Karpas-422 (cell line): ENCODE measurements at regions not wholly inside any gene's neighbourhood (a gene's known extent, or its start where the extent isn't known, plus 50 kb on each side); places are given as distances from the start of the nearest gene placed in this dataset.
"Not testable (repeated sequence)": the region's sequence is repeated elsewhere in the genome, so short reads cannot be mapped to it uniquely, and the experiment has no call there.

Experiments used
- DNase-seq: peaks from one replicate; pipeline ENCODE4 v3.0.0-alpha.2; 2015
- H2AFZ ChIP-seq: fragments of 200-600 bp; sonication (generic); 2 replicates; pipeline ENCODE4 v1.6.1; 2014; ENCODE audit warnings: antibody characterized with exemption, low read length, mixed read lengths
- H3K27ac ChIP-seq: fragments of 200-600 bp; sonication (generic); 2 replicates; pipeline ENCODE4 v1.5.1; 2014; ENCODE audit warnings: mild to moderate bottlenecking, low read length, moderate library complexity
- H3K27me3 ChIP-seq: fragments of 200-600 bp; sonication (generic); 2 replicates; pipeline ENCODE4 v1.6.1; 2014; ENCODE audit warnings: low read length, mixed read lengths
- H3K36me3 ChIP-seq: fragments of 200-600 bp; sonication (generic); 2 replicates; pipeline ENCODE4 v1.6.1; 2014; ENCODE audit warnings: low read length, mixed read lengths; ENCODE audit not compliant: insufficient read depth
- H3K4me1 ChIP-seq: fragments of 200-600 bp; sonication (generic); 2 replicates; pipeline ENCODE4 v1.6.1; 2014; ENCODE audit warnings: mild to moderate bottlenecking, low read length, mixed read lengths
- H3K4me2 ChIP-seq: fragments of 200-600 bp; sonication (generic); 2 replicates; pipeline ENCODE4 v1.6.1; 2014; ENCODE audit warnings: low read length, low read depth, mild to moderate bottlenecking; ENCODE audit not compliant: poor library complexity, severe bottlenecking
- H3K4me3 ChIP-seq: fragments of 200-600 bp; sonication (generic); 2 replicates; pipeline ENCODE4 v1.5.1; 2014; ENCODE audit warnings: mild to moderate bottlenecking, antibody characterized with exemption, low read length, mixed read lengths
- H3K79me2 ChIP-seq: fragments of 200-600 bp; sonication (generic); 2 replicates; pipeline ENCODE4 v1.6.1; 2014; ENCODE audit warnings: mild to moderate bottlenecking, low read length, mixed read lengths
- H3K9ac ChIP-seq: fragments of 200-600 bp; sonication (generic); 2 replicates; pipeline ENCODE4 v1.6.0; 2014; ENCODE audit warnings: low read length
- H3K9me2 ChIP-seq: fragments of 200-600 bp; sonication (generic), shearing (Covaris generic); replicated peaks from 2 replicates; pipeline ENCODE4 v1.6.0; 2014; ENCODE audit warnings: mild to moderate bottlenecking, low read length, moderate library complexity; ENCODE audit not compliant: insufficient read depth
- H3K9me3 ChIP-seq: fragments of 300-700, 200-600 bp; sonication (generic); 2 replicates; pipeline ENCODE4 v1.6.1; 2014; ENCODE audit warnings: low read length, mixed read lengths
- H4K20me1 ChIP-seq: fragments of 200-600 bp; sonication (generic); 2 replicates; pipeline ENCODE4 v1.6.1; 2014; ENCODE audit warnings: mild to moderate bottlenecking, antibody characterized with exemption, low read length, low read depth; ENCODE audit not compliant: insufficient read depth

- H2AFZ ChIP-seq: no peak overlapping the region
- H3K4me1 ChIP-seq: no peaks in the 10 kb centered on the region
- no peak overlapping the region for H3K9ac ChIP-seq
- no peak overlapping the region for H3K4me3 ChIP-seq
- DNase-seq: no peak
- no peak overlapping the region for H3K27ac ChIP-seq
- no peaks in the 10 kb centered on the region for H3K36me3 ChIP-seq
- H4K20me1 ChIP-seq: no peaks in the 10 kb centered on the region
- no peaks in the 10 kb centered on the region for H3K79me2 ChIP-seq
- H3K9me3 ChIP-seq: no peaks in the 10 kb centered on the region
- H3K27me3 ChIP-seq: no peaks in the 10 kb centered on the region; the same call in 1 of the 2 replicates
- no peaks in the 10 kb centered on the region for H3K9me2 ChIP-seq
- no peak overlapping the region for H3K4me2 ChIP-seq
Observed at GRCh38 chr2:239801404-239802184, 223.5 kb downstream of the NDUFA10 start.

- H3K27ac ChIP-seq: no peak overlapping the region
- H3K9me3 ChIP-seq: no peaks in the 10 kb centered on the region
- H3K9ac ChIP-seq: no peak overlapping the region
- no peak overlapping the region for H3K4me2 ChIP-seq
- no peaks in the 10 kb centered on the region for H3K79me2 ChIP-seq
- no peaks in the 10 kb centered on the region for H3K36me3 ChIP-seq
- no peak overlapping the region for H2AFZ ChIP-seq
- DNase-seq: no peak
- no peak overlapping the region for H3K4me3 ChIP-seq
- H3K4me1 ChIP-seq: no peaks in the 10 kb centered on the region
- H4K20me1 ChIP-seq: no peaks in the 10 kb centered on the region
- H3K27me3 ChIP-seq: no peaks in the 10 kb centered on the region; the same call in 1 of the 2 replicates
- H3K9me2 ChIP-seq: no peaks in the 10 kb centered on the region
Observed at GRCh38 chr2:239800785-239801386, 224.3 kb downstream of the NDUFA10 start.

GRCh38 chr2:239797316-239797715 lies 227.8 kb downstream of the NDUFA10 start:
- Histone ChIP-seq H3K27ac (no peak overlapping the region), H3K9me3 (no peaks in the 10 kb centered on the region), H3K9me2 (no peaks in the 10 kb centered on the region), H3K36me3 (no peaks in the 10 kb centered on the region), H3K79me2 (no peaks in the 10 kb centered on the region), H3K27me3 (no peaks in the 10 kb centered on the region; the same call in 1 of the 2 replicates), H2AFZ (no peak overlapping the region), H3K4me2 (no peak overlapping the region), H3K4me3 (no peak overlapping the region), H3K4me1 (no peaks in the 10 kb centered on the region), H4K20me1 (no peaks in the 10 kb centered on the region), H3K9ac (no peak overlapping the region)
- DNase-seq: no peak

- not testable (repeated sequence) for H2AFZ ChIP-seq, H3K36me3 ChIP-seq, H3K4me1 ChIP-seq, H3K9ac ChIP-seq, H3K79me2 ChIP-seq, H3K4me2 ChIP-seq, DNase-seq, H3K27ac ChIP-seq, H3K9me2 ChIP-seq, H3K4me3 ChIP-seq, H3K9me3 ChIP-seq, H4K20me1 ChIP-seq, H3K27me3 ChIP-seq
Observed at GRCh38 chr2:239795761-239796160, 229.4 kb downstream of the NDUFA10 start.

- Histone ChIP-seq H3K36me3 (no peaks in the 10 kb centered on the region), H3K4me1 (no peaks in the 10 kb centered on the region), H3K9ac (no peak overlapping the region), H3K4me3 (no peak overlapping the region), H3K9me2 (no peaks in the 10 kb centered on the region), H3K9me3 (no peaks in the 10 kb centered on the region), H2AFZ (no peak overlapping the region), H3K79me2 (no peaks in the 10 kb centered on the region), H3K4me2 (no peak overlapping the region), H3K27me3 (no peaks in the 10 kb centered on the region), H3K27ac (no peak overlapping the region), H4K20me1 (no peaks in the 10 kb centered on the region)
- no peak for DNase-seq
Observed at GRCh38 chr2:239793836-239794235, 231.3 kb downstream of the NDUFA10 start.

- Histone ChIP-seq H2AFZ (no peak overlapping the region), H3K36me3 (no peaks in the 10 kb centered on the region), H3K4me2 (no peak overlapping the region), H3K4me1 (no peaks in the 10 kb centered on the region), H3K9me2 (no peaks in the 10 kb centered on the region), H3K9ac (no peak overlapping the region), H3K9me3 (no peaks in the 10 kb centered on the region), H4K20me1 (no peaks in the 10 kb centered on the region), H3K27me3 (no peaks in the 10 kb centered on the region), H3K4me3 (no peak overlapping the region), H3K79me2 (no peaks in the 10 kb centered on the region), H3K27ac (no peak overlapping the region)
- DNase-seq: no peak
Observed at GRCh38 chr2:239793086-239793485, 232.1 kb downstream of the NDUFA10 start.

GRCh38 chr2:239792405-239793084 lies 232.6 kb downstream of the NDUFA10 start:
- Histone ChIP-seq H2AFZ (no peak overlapping the region), H3K9ac (no peak overlapping the region), H3K9me3 (no peaks in the 10 kb centered on the region), H3K9me2 (no peaks in the 10 kb centered on the region), H3K79me2 (no peaks in the 10 kb centered on the region), H3K27me3 (no peaks in the 10 kb centered on the region), H3K4me3 (no peak overlapping the region), H3K4me2 (no peak overlapping the region), H4K20me1 (no peaks in the 10 kb centered on the region), H3K4me1 (no peaks in the 10 kb centered on the region), H3K27ac (no peak overlapping the region), H3K36me3 (no peaks in the 10 kb centered on the region)
- no peak for DNase-seq
